ENCODE measurements at regions not wholly inside any gene's neighbourhood (a gene's known extent, or its start where the extent isn't known, plus 50 kb on each side); places are given as distances from the start of the nearest gene placed in this dataset.

DNA sequence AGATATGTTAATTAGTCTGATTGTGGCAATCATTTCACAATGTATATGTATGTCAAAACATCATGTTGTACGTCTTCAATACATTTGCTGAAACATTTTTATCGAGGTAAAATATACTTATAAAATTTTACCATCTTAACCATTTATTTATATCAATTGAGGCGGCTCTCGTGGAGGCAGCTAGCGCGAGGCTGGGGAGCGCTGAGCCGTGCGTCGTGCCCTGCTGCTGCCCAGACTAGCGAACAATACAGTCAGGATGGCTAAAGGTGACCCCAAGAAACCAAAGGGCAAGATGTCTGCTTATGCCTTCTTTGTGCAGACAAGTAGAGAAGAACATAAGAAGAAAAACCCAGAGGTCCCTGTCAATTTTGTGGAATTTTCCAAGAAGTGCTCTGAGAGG lies 202.5 kb upstream of the PBX1 start:
- no peaks in the 10 kb centered on the region for H3K9me3 ChIP-seq
- no peaks in the 10 kb centered on the region for H3K27me3 ChIP-seq
- no peak for TF ChIP-seq EP300 (IDR thresholded peaks at IDR 0.05)
- TF ChIP-seq, protein P1, sequence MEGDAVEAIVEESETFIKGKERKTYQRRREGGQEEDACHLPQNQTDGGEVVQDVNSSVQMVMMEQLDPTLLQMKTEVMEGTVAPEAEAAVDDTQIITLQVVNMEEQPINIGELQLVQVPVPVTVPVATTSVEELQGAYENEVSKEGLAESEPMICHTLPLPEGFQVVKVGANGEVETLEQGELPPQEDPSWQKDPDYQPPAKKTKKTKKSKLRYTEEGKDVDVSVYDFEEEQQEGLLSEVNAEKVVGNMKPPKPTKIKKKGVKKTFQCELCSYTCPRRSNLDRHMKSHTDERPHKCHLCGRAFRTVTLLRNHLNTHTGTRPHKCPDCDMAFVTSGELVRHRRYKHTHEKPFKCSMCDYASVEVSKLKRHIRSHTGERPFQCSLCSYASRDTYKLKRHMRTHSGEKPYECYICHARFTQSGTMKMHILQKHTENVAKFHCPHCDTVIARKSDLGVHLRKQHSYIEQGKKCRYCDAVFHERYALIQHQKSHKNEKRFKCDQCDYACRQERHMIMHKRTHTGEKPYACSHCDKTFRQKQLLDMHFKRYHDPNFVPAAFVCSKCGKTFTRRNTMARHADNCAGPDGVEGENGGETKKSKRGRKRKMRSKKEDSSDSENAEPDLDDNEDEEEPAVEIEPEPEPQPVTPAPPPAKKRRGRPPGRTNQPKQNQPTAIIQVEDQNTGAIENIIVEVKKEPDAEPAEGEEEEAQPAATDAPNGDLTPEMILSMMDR (IDR thresholded peaks at IDR 0.05), result no peak
- no peak for TF ChIP-seq POLR2AphosphoS5 (IDR thresholded peaks at IDR 0.05)
- no peak for TF ChIP-seq POLR2A (IDR thresholded peaks at IDR 0.05)
- intact Hi-C loops (cut with DNase I; ENCODE audit: low total_unique reads), result no loop called here
- no peaks in the 10 kb centered on the region for H3K36me3 ChIP-seq
- H3K27ac ChIP-seq, result no peak overlapping the region
- H3K4me3 ChIP-seq, result no peak overlapping the region
- H3K4me1 ChIP-seq, result no peaks in the 10 kb centered on the region
- no peak for DNase-seq
- 91 to 97% (median 96%) methylated on average over 11 of the region's 11 CpGs for WGBS, 5 donors

DNA sequence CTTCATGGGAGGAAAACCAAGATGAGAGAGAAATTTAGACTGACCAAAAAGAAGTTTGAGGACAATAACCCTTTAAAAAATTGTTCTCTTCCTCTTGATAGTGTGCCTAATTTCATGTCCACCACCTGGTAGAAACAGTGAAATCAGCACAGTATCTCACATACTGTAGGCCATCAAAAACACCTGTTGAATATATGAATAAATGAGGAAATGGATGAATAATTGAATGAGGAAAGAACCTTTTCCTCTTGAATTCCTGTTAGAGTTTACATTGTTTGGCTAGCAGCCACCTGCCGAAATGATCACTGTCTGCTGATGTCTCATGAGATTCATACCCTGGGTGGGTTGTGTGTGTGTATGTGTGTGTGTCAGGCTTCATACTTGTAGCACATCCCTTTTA lies 198.7 kb upstream of the PBX1 start:
- no peaks in the 10 kb centered on the region for H3K27me3 ChIP-seq

DNA sequence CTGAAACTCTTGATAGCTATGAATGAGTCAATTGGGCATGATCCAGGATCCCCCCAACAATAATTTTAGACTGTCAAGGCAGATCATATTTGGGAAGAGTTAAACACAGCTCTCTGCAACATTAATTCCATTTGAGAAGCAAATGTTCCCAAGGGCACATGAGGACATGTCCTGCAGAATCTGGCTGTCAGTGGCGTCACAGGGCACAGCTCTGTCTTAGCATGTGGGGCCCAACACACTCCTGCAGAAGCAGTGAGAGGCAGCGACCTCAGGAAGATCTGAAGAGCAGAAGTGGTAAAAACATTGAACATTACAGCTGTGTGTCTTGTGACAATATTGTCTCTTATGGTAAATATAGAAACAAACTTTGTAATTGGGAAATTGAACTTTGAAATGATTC lies 197.1 kb upstream of the PBX1 start:
- Histone ChIP-seq H3K4me3 (no peak overlapping the region), H3K36me3 (no peaks in the 10 kb centered on the region), H3K4me1 (no peaks in the 10 kb centered on the region), H3K27me3 (no peaks in the 10 kb centered on the region), H3K27ac (no peak overlapping the region), H3K9me3 (peaks cover 0 to 13% (median 8%) of the 10 kb centered on the region in 4 donors)
- 56 to 74% (median 61%) methylated on average over 2 of the region's 2 CpGs for WGBS, 5 donors
- no peak for DNase-seq
- TF ChIP-seq POLR2A (IDR thresholded peaks at IDR 0.05), result no peak
- no peak for TF ChIP-seq POLR2AphosphoS5 (IDR thresholded peaks at IDR 0.05)
- no peak for TF ChIP-seq EP300 (IDR thresholded peaks at IDR 0.05)
- TF ChIP-seq, protein P1 (IDR thresholded peaks at IDR 0.05), result no peak
- intact Hi-C loops (cut with DNase I; ENCODE audit: low total_unique reads), result no loop called here

More for the DNA sequence above, 198.7 kb upstream of the PBX1 start:
- WGBS, 5 donors, result 67 to 94% (median 85%) methylated on average over 1 of the region's 1 CpG
- H3K36me3 ChIP-seq, result no peaks in the 10 kb centered on the region
- no peaks in the 10 kb centered on the region for H3K4me1 ChIP-seq
- TF ChIP-seq, protein P1 (IDR thresholded peaks at IDR 0.05), result no peak
- no peak for TF ChIP-seq EP300 (IDR thresholded peaks at IDR 0.05)
- TF ChIP-seq POLR2A (IDR thresholded peaks at IDR 0.05), result no peak
- TF ChIP-seq POLR2AphosphoS5 (IDR thresholded peaks at IDR 0.05), result no peak
- intact Hi-C loops (cut with DNase I; ENCODE audit: low total_unique reads), result no loop called here
- no peak overlapping the region for H3K27ac ChIP-seq
- DNase-seq, result no peak
- no peak overlapping the region for H3K4me3 ChIP-seq
- no peaks in the 10 kb centered on the region for H3K9me3 ChIP-seq

DNA sequence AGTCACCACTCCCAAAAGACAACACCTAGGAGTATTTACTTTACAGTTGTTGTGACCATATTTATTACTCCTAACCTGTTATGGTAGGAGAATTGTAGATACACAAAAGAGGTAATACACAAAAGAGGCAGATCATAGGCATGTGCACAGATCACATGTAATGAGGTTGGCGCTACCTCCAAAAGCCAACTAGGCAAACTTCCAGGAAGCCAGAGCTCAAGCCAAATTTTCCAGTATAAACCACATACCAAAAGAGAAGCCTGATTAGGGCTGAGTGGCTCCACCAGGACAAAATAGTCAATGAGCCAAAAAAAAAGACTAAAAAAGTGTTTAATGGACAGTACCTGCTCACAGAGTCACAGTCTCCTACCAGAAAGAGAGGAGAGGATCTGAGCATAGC lies 195.0 kb upstream of the PBX1 start:
- Histone ChIP-seq H3K9me3 (peaks cover 0 to 14% (median 8%) of the 10 kb centered on the region in 4 donors), H3K36me3 (no peaks in the 10 kb centered on the region), H3K27me3 (no peaks in the 10 kb centered on the region), H3K4me1 (no peaks in the 10 kb centered on the region), H3K27ac (no peak overlapping the region), H3K4me3 (no peak overlapping the region)
- DNase-seq, result peak in 1 of 2 donors; percentile 26
- TF ChIP-seq POLR2A (IDR thresholded peaks at IDR 0.05) (no peak), POLR2AphosphoS5 (IDR thresholded peaks at IDR 0.05) (no peak), EP300 (IDR thresholded peaks at IDR 0.05) (no peak)
- TF ChIP-seq, protein P1 (IDR thresholded peaks at IDR 0.05), result no peak
- intact Hi-C loops (cut with DNase I; ENCODE audit: low total_unique reads), result no loop called here
- 40 to 56% (median 49%) methylated on average over 1 of the region's 1 CpG for whole genome bisulfite sequencing, 5 donors
